ENCODE measurements at regions not wholly inside any gene's neighbourhood (a gene's known extent, or its start where the extent isn't known, plus 50 kb on each side); places are given as distances from the start of the nearest gene placed in this dataset.
"Not testable (repeated sequence)": the region's sequence is repeated elsewhere in the genome, so short reads cannot be mapped to it uniquely, and the experiment has no call there.

DNA sequence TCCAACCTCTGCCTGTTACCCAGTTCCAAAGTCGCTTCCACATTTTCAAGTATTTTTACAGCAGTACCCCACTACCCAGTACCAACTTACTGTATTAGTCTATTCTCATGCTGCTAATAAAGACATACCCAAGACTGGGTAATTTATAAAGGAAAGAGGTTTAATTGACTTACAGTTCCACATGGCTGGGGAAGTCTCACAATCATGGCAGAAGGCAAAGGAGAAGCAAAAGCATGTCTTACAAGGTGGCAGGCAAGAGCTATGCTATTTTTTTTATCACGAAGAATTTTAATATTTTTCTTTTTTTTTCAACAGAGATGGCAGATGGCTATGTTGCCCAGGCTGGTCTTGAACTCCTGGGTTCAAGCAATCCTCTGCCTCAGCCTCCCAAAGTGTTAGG, 171.3 kb downstream of the MAIP1 start:
- 87% methylated on average over 2 of the region's 2 CpGs for WGBS
- DNase-seq; H3K27me3 ChIP-seq (ENCODE audit: control insufficient read depth, insufficient read depth); H3K4me3 ChIP-seq (ENCODE audit: low read length); intact Hi-C loops (cut with DNase I); H3K4me1 ChIP-seq (ENCODE audit: control insufficient read depth, insufficient read depth, low read length); H3K27ac ChIP-seq (ENCODE audit: low read length); ATAC-seq; H3K9me3 ChIP-seq (ENCODE audit: control insufficient read depth, low read length): not testable (repeated sequence)

DNA sequence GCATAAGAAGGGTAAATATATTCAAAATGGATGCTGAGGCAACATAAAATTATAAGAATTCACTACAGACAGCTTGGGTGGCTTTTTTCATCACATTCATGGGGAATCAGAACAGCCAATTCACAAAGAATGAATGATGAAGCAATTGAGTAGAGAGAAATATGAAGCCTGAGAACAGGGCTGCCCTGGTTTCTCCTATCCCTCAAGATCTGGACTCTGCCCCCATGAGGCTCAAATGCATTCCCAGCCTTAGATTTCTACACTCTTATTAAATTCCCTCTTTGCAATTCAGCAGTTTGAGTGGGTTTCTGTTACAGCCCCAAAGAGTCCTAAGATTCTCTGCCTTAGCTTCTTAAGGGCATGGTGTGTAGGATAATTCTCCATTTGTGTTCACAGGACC, 172.5 kb downstream of the MAIP1 start:
- H3K4me1 ChIP-seq (ENCODE audit: control insufficient read depth, insufficient read depth, low read length) = no peaks in the 10 kb centered on the region
- no peaks in the 10 kb centered on the region for H3K27me3 ChIP-seq (ENCODE audit: control insufficient read depth, insufficient read depth)
- ATAC-seq = no peak
- intact Hi-C loops (cut with DNase I) = no loop called here
- DNase-seq = no peak
- H3K4me3 ChIP-seq (ENCODE audit: low read length) = no peak overlapping the region
- no peak overlapping the region for H3K27ac ChIP-seq (ENCODE audit: low read length)
- H3K9me3 ChIP-seq (ENCODE audit: control insufficient read depth, low read length) = no peaks in the 10 kb centered on the region

DNA sequence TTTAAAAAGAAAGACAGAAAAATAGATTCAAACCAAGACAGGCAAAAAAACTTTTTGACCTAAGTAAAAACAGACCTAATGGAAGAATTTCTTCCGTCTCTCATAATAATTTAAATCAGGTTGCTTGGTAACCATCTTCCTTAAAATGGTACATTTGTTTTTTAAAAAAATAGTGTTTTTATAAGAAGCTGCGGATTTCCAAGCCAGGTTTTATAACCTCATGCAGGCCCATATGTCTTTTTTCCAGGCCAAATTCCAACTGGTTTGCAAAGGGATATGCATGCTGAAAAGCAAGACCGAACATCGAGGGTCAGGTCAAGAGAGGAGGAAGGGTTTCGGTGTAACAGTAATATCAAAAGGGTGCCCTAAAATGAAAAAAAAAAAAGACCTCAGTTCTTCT, 172.9 kb downstream of the MAIP1 start:
- no peak overlapping the region for H3K27ac ChIP-seq (ENCODE audit: low read length)
- DNase-seq (no peak), ATAC-seq (no peak)
- no peaks in the 10 kb centered on the region for H3K4me1 ChIP-seq (ENCODE audit: control insufficient read depth, insufficient read depth, low read length)
- intact Hi-C loops (cut with DNase I) = no loop called here
- H3K27me3 ChIP-seq (ENCODE audit: control insufficient read depth, insufficient read depth) = no peaks in the 10 kb centered on the region
- no peaks in the 10 kb centered on the region for H3K9me3 ChIP-seq (ENCODE audit: control insufficient read depth, low read length)
- H3K4me3 ChIP-seq (ENCODE audit: low read length) = no peak overlapping the region
- 85% methylated on average over 5 of the region's 5 CpGs for WGBS

DNA sequence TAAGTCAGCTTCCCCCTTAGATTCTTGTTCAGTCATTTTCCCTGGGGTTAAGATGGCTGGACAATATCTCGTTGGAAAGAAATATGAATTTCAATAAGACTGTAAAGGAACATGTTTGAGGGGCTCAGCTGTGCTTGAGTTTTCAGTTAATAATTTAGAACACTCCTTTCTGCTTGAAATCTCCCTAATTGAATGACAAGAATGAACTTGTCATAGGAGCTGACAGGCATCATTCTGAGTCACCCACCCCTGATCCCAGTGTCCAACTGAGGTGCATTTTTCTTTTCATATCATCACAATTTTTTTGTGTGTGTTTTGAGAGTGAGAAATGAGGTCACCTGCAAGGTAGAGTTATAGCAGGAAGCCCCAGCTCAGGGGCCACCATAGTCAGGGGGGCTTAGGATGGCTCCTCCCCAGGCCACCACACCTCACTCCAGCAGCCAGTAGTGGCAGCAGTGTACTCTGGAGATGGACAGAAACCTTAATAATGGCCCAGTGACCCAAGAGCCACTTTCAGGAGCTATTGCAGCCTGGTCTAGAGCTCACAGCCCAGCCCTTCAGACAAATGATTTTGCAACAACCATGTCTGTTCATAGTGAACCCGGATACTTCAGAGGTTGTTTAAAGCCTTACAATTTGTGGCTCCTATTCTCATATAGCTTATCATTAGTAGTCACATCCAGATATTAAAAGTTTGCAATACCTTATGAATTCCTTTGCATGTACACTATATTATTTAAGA, 174.5 kb downstream of the MAIP1 start:
- ATAC-seq = no peak
- 83% methylated on average over 2 of the region's 2 CpGs for WGBS

DNA sequence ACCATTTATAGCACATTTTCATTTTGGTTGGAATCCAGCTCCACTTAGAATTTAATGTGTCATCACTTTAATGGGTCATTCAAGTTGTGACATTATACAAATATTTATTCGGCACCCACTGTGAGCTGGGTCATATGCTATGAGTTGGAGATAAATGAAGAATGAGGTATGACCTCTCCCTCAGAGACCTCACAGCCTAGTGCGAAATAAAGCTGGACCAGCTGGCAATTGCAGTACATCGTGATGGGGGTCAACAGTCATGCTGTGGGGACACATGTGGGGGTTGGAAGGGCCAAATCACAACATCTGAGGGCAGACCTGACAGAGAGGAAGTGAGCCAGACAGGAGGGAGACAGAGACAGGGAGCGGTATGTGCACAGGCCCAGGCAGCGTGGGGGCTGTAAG, 175.4 kb downstream of the MAIP1 start:
- 52% methylated on average over 5 of the region's 5 CpGs for whole genome bisulfite sequencing
- ATAC-seq (no peak), DNase-seq (no peak)
- H3K4me3 ChIP-seq (ENCODE audit: low read length) = no peak overlapping the region
- intact Hi-C loops (cut with DNase I) = no loop called here
- no peaks in the 10 kb centered on the region for H3K4me1 ChIP-seq (ENCODE audit: control insufficient read depth, insufficient read depth, low read length)
- H3K27me3 ChIP-seq (ENCODE audit: control insufficient read depth, insufficient read depth) = no peaks in the 10 kb centered on the region
- H3K9me3 ChIP-seq (ENCODE audit: control insufficient read depth, low read length) = no peaks in the 10 kb centered on the region
- no peak overlapping the region for H3K27ac ChIP-seq (ENCODE audit: low read length)

More for the DNA sequence above, 174.5 kb downstream of the MAIP1 start:
- intact Hi-C loops (cut with DNase I) = no loop called here
- H3K27me3 ChIP-seq (ENCODE audit: control insufficient read depth, insufficient read depth) = no peaks in the 10 kb centered on the region
- H3K4me1 ChIP-seq (ENCODE audit: control insufficient read depth, insufficient read depth, low read length) = no peaks in the 10 kb centered on the region
- H3K27ac ChIP-seq (ENCODE audit: low read length) = no peak overlapping the region
- no peak overlapping the region for H3K4me3 ChIP-seq (ENCODE audit: low read length)
- no peaks in the 10 kb centered on the region for H3K9me3 ChIP-seq (ENCODE audit: control insufficient read depth, low read length)
- no peak for DNase-seq

DNA sequence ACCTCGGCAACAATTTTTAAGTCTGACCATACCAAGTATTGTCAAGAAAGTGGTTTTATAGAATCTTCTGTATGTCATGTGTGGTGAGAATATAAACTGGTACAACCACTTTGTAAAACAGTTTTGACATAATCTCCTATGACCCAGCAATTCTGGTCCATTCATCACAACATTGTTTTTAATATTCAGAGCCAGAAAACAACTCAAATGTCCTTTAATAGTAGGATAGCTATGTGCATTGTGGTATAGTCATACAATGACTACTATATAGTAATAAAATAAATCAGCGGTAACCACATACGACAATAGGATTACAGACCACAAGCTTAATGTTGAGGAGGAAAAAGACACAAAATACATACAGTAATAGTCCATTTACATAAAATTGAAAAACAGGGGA, 175.2 kb upstream of the SPATS2L start:
- no peak overlapping the region for H3K4me3 ChIP-seq (ENCODE audit: low read length)
- no peaks in the 10 kb centered on the region for H3K27me3 ChIP-seq (ENCODE audit: control insufficient read depth, insufficient read depth)
- no peaks in the 10 kb centered on the region for H3K4me1 ChIP-seq (ENCODE audit: control insufficient read depth, insufficient read depth, low read length)
- ATAC-seq = no peak
- intact Hi-C loops (cut with DNase I) = no loop called here
- no peaks in the 10 kb centered on the region for H3K9me3 ChIP-seq (ENCODE audit: control insufficient read depth, low read length)
- no peak overlapping the region for H3K27ac ChIP-seq (ENCODE audit: low read length)
- WGBS = 94% methylated on average over 3 of the region's 3 CpGs
- no peak for DNase-seq

DNA sequence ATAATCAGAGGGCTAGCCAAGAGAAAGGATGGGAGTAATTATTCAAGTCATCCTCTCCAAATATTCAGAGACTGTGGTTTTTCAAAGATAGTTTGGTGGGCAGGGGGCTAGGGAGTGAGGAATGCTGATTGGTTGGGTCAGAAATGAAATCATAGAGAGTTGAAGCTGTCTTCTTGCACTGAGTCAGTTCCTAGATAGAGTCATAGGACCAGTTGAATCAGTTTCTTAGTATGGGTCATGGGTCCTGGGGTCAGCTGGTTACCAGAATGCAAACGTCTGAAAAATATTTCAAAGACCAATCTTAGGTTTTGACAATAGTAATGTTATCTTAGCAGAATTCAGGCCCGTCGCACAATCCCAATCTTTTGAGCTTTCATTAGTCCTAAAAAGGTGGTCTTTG, 171.4 kb upstream of the SPATS2L start:
- 92% methylated on average over 3 of the region's 3 CpGs for whole genome bisulfite sequencing
- ATAC-seq = no peak
- no peak for DNase-seq
- Histone ChIP-seq H3K27me3 (ENCODE audit: control insufficient read depth, insufficient read depth) (no peaks in the 10 kb centered on the region), H3K27ac (ENCODE audit: low read length) (no peak overlapping the region), H3K9me3 (ENCODE audit: control insufficient read depth, low read length) (no peaks in the 10 kb centered on the region), H3K4me1 (ENCODE audit: control insufficient read depth, insufficient read depth, low read length) (no peaks in the 10 kb centered on the region), H3K4me3 (ENCODE audit: low read length) (no peak overlapping the region)
- intact Hi-C loops (cut with DNase I) = no loop called here

DNA sequence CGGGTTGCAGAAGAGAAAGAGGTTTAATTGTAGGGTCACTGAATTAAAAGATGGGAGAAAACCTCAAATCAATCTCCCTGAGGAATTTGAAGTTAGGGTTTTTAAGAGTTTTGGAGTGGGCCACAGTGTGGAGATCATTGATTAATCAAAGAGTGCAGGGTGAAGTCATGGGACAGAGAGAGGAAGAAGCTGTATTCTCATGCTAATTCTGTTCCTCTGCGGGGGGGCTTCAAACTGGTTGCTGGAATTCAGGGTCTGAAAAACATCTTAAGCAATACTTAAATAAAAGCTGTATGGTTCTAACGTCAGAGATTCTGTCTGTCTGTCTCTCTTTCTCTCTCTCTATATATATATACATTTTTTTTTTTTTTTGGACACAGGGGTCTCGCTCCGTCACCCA, 169.8 kb upstream of the SPATS2L start:
- no peaks in the 10 kb centered on the region for H3K27me3 ChIP-seq (ENCODE audit: control insufficient read depth, insufficient read depth)
- intact Hi-C loops (cut with DNase I) = no loop called here
- H3K9me3 ChIP-seq (ENCODE audit: control insufficient read depth, low read length) = no peaks in the 10 kb centered on the region
- H3K4me1 ChIP-seq (ENCODE audit: control insufficient read depth, insufficient read depth, low read length) = no peaks in the 10 kb centered on the region
- WGBS = 84% methylated on average over 5 of the region's 5 CpGs
- H3K27ac ChIP-seq (ENCODE audit: low read length) = no peak overlapping the region
- H3K4me3 ChIP-seq (ENCODE audit: low read length) = no peak overlapping the region
- ATAC-seq (no peak), DNase-seq (no peak)

DNA sequence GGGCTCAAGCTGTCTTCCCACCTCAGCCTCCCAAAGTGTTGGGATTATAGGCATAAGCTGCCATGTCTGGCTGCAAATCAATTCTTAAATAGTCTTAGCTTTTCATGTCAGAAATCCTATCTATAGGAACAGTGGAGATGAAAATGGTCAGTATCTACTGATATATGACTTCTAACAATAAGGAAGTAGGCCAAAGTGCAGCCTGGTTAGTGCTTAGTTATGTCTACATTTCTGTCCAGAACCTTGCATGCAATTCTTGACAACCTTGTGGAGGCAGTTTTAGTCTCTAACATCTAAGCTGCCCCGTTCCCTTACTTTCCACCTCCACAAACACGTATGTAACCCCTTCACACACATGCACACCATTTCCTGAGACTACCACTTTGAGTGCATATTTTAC, 169.2 kb upstream of the SPATS2L start:
- WGBS = 81% methylated on average over 2 of the region's 2 CpGs
- Histone ChIP-seq H3K9me3 (ENCODE audit: control insufficient read depth, low read length) (no peaks in the 10 kb centered on the region), H3K4me3 (ENCODE audit: low read length) (no peak overlapping the region), H3K27me3 (ENCODE audit: control insufficient read depth, insufficient read depth) (no peaks in the 10 kb centered on the region), H3K4me1 (ENCODE audit: control insufficient read depth, insufficient read depth, low read length) (no peaks in the 10 kb centered on the region), H3K27ac (ENCODE audit: low read length) (no peak overlapping the region)
- ATAC-seq = no peak
- DNase-seq = no peak
- intact Hi-C loops (cut with DNase I) = no loop called here

DNA sequence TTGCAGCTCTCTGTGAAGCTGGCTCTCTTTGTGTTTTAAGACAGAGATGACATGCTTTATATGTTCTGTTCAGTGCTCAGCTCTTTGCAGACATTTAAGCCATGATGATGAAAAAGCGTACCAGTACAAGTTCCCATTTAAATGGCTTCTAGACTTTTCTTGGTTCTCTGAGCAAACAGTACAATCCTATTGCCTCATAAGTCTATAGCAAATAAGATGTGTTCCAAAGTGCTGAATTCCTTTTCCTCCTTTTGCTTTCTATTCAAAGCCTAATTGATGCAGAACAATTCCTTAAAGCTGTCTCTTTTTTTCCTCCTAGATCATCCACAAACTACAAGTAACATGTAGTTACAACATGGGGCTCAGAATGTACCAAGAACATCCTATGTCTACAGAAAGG, 168.8 kb upstream of the SPATS2L start:
- ATAC-seq (no peak), DNase-seq (no peak)
- Histone ChIP-seq H3K4me3 (ENCODE audit: low read length) (no peak overlapping the region), H3K27ac (ENCODE audit: low read length) (no peak overlapping the region), H3K9me3 (ENCODE audit: control insufficient read depth, low read length) (no peaks in the 10 kb centered on the region), H3K27me3 (ENCODE audit: control insufficient read depth, insufficient read depth) (no peaks in the 10 kb centered on the region), H3K4me1 (ENCODE audit: control insufficient read depth, insufficient read depth, low read length) (no peaks in the 10 kb centered on the region)
- WGBS = 91% methylated on average over 1 of the region's 1 CpG
- intact Hi-C loops (cut with DNase I) = no loop called here

DNA sequence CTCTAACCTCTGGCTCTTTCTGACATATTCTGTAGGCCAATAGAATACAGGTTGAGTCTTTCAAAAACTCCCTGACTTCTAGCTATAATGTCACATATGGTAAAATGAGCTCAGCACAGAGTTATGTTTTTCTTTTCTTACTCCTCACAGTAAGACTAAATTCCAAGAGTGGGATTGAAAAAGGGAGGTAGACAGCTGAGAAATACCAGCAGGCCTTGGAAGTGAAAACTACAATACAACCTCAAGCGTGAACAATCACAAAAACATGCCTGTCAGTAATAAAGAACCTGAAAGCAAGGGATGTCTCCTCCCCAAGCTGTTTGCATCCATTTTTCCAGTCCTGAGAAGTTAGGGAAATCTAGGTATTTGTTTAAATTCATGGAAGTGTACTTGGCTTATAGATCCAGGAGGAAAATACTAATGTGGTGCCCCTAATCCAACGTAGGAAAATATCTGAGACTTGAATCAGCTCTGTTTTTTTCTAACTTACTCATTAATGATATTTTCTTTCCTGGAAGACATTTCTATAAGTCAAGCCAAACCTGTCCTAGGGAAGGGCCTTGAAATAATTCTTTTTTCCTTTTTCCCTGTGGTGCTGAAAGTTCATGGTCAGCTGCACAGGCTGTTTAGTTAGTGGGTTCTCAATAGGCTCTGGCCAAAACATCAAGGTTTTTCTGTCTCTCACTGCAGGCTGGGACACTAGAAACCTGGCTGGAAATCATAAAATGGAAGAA, 167.9 kb upstream of the SPATS2L start:
- Histone ChIP-seq H3K4me1 (ENCODE audit: control insufficient read depth, insufficient read depth, low read length) (no peaks in the 10 kb centered on the region), H3K27ac (ENCODE audit: low read length) (no peak overlapping the region), H3K9me3 (ENCODE audit: control insufficient read depth, low read length) (no peaks in the 10 kb centered on the region), H3K27me3 (ENCODE audit: control insufficient read depth, insufficient read depth) (no peaks in the 10 kb centered on the region), H3K4me3 (ENCODE audit: low read length) (no peak overlapping the region)
- WGBS = 73% methylated on average over 2 of the region's 2 CpGs
- no peak for DNase-seq
- ATAC-seq = no peak
- intact Hi-C loops (cut with DNase I) = no loop called here

Measured in right cardiac atrium (tissue), 5 donors.